ENCODE measurements at regions not wholly inside any gene's neighbourhood (a gene's known extent, or its start where the extent isn't known, plus 50 kb on each side); places are given as distances from the start of the nearest gene placed in this dataset.
"Not testable (repeated sequence)": the region's sequence is repeated elsewhere in the genome, so short reads cannot be mapped to it uniquely, and the experiment has no call there.

DNA sequence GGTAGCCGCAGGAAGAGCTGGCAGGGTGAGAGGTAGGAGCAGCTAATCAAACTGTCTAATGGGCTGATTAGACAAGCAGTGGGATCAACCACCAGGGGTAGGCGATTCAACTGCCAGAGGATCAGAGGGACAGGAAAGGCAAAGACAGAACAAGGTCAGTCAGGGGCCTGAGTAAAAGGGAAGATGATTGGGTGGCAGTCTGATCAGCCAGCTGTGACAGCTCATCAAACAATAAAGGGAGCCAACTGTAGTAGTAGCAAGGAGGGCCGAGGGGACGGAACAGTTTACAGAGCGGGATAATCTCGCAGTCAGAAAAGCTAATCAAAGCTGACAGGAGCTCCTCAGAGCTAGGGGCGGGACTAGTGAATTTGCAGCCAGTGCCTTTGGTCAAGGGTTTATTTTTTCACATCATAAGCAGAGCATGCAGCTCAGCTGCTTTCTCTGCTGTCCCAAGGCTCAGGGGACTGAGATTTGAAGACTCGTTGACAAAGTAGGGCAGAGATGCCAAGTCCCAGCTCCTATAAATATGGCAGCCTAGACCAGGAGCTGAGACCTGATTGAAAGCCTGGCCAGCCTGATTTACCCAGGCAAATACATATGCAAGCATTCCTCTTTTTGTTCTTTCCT lies 418.2 kb downstream of the GABRG2 start:
- no peak for DNase-seq (ENCODE audit: low spot score)

DNA sequence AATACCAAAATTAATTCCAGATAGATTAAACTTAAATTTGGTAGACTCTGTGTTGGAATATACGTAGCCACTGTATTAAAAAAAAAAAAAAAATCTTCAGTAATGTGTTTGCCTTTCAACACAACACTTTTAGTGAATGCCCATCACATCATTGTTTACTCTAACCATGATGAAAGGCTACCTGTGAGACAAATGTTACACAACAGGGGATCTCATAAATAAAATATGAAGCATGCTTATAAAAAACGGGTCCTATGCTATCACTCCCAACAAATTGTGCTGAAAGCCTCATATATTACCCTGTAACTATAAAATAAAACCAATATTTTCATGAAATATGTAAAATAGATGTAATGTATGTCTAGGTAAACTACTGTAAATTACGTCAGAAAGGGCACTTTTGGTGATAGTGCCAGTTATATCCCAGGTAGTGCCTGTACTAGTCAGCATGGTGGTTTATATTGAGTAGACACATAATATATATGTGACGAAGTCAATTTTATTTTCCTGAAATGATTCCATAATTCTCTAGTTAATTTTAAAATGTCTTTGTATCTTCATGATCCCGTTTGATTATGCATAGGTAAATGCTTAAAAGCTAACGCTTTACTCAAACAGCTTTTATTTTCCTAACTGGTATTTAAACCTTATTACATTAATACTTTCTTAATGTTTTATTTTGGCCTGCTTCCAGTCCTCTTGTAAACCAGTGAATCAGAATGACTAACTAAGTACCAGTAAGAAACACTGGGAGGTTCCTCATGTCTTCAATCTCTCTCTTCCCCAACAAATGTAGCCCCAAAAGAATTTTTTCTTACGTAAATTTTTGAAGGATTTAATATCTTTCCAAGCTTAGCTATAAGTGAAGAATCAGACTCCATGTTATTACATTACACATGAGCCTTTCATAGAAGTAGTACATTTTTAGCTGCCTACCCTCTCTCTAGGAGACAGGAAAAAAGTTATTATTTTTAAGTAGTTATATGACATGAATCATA lies 420.3 kb downstream of the GABRG2 start:
- no peak for DNase-seq (ENCODE audit: low spot score)

DNA sequence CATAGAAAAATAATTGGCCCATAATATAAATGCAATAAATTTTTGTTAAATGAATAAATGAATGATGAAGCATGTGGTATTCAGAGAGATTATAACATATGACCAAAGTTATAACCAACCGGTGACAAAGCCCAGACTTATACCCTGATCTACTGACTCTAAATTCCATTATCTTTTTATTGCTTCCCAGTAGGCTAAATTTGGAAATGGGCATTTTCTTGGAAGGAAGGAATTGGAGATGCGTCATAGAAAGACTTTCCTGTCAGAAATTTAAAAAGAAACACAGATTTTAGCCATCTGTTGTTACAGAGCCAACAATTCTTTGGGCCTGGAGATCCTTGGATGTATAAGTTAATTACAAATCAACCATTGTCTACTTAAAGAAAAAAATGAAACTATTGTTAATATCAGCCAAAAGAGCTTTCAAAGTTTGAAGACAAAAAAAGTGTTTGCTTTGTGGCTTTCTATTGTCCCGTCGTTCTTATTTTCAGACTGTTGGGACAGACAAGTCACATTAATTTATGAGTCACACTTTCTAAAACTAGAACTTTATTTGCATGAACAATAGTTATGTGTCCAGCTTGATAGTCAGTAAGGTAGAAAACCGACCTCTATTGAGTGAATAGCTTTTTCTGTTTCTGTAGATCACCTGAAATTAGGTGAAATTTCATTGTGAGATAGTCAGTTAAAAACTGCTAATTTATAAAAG lies 428.7 kb downstream of the GABRG2 start:
- no peak for DNase-seq (ENCODE audit: low spot score)

DNA sequence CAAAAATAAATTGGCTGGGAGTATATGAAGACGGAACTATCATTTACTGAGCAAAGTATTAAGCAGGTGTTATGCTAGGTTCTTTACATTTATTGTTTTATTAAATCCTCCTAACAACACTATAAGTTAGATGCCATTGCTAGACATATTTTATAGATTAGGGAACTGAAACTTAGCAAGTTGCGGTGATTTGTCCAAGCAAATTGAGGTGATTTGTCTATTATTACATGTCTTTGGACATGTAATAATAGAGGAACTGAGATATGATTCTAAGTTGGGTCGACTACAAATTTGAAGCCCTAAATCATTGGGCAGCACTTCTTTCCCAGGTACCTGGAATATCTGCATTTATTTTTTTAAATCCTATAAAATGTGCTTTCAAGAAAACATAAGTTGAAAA lies 429.9 kb downstream of the GABRG2 start:
- DNase-seq (ENCODE audit: low spot score), result no peak

DNA sequence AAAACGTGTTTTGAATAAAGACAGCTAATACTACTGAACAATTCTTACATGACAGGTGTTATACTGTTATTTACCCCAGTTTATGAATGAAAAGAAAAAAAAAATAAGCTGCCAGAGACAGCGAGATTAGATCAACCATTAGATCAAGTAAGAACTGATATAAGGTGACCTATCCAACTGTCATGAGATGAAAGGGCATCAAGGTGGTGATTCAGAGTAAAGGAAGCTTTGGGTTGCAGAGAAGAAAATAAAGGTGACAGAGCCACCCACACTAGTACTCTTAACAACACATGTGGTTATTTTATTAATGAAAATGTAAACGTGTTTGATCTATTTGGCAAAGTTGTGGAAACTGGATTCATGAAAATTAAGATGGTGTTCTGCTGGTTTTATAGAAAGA lies 435.2 kb downstream of the GABRG2 start:
- no peak for DNase-seq (ENCODE audit: low spot score)

DNA sequence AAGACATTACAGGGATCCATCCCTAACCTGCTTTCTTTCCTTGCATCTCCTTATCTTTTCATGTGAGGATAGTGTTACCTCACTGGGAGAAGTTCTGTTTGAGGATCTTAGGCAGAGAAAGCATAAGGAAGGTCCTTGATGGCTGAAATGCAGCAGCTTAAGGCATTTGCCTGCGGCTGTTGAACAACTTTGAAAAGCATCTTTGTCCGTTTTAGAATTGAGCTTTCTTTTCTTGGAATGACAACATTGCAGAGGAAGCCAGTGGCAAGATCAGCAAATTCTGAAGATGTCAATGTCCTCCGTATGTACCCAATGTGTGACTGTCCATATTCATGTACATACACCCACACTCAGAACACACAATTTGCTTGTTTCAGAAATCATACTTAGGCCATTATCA lies 436.2 kb downstream of the GABRG2 start:
- no peak for DNase-seq (ENCODE audit: low spot score)

DNA sequence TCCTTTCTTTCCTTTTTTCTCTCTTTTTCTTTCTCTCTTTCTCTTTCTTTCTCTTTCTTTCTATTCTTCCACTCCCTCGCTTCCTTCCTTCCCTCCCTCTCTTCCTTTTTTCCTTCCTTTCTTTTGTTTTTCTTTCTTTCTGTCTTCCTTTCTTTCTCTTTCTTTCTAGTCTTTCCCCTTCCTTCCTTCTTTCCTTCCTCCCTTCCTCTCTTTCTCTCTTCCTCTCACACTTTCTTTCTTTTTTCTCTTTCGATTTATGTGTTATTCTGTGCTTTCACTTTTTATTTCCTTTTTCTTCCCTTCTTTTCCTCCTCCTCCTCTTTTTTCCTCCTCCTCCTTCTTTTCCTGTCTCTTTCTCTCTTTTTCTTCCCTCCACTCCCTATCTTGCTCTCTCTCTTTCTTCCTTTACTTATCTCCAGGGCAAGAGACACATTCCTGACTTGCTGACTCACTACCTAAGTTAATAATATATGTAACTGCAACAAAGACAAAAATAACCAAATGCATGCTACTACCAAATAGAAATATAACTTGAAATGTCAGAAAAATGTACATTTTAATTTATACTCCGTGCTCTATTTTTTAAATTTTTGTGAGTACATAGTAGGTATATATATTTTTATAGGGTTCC lies 445.5 kb downstream of the GABRG2 start:
- no peak for DNase-seq (ENCODE audit: low spot score)

DNA sequence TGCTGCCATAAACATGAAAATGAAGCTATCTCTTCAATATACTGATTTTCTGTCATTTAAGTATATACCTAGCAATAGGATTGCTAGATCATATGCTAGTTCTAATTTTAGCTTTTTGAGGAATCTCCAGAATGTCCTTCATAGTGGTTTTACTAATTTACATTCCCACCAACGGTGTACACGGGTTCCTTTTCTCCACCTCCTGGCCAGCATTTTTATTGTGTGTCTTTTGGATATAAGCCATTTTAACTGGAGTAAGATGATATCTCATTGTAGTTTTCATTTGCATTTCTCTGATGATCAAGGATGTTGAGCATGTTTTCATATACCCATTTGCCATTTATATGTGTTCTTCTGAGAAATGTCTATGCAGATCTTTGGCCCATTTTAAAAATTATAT lies 446.5 kb downstream of the GABRG2 start:
- DNase-seq (ENCODE audit: low spot score), result no peak

DNA sequence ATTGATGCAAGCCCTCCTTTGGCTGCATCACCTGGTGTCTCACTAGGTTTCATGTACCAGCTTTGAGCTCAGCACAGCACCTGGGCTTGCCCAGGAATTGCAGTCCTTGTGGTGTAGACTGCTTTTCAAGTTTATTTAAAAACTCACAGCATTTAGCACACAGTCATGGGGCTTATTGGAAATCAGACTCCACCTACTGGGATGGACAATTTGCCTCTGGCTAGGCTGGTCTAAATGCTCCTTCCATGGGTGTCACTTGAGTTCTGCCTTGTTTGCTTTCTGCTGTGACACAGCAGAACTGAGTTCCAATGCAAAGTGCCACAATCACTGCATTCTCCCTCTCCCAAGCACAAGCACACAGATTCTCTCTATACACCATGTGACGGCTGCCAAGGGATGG lies 453.3 kb downstream of the GABRG2 start:
- no peak for DNase-seq (ENCODE audit: low spot score)

DNA sequence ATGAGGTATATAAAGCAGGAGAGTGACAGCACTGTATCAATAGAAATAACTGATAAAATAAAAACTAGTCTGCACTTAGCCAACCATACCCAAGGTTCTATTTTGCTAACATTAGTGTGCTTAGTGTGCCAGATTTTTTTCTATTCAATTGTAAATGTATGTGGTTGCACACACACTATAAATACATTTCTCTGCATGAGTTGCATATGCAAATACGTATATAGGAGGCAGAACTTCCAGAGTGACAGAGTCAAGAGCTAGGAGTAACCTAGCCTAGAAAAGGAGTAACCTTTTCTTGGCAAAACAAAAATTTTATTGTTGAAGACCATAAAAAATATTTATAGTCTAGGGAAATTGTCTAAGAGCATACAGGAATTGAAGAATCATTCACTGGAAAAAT lies 461.6 kb downstream of the GABRG2 start:
- no peak for DNase-seq (ENCODE audit: low spot score)

DNA sequence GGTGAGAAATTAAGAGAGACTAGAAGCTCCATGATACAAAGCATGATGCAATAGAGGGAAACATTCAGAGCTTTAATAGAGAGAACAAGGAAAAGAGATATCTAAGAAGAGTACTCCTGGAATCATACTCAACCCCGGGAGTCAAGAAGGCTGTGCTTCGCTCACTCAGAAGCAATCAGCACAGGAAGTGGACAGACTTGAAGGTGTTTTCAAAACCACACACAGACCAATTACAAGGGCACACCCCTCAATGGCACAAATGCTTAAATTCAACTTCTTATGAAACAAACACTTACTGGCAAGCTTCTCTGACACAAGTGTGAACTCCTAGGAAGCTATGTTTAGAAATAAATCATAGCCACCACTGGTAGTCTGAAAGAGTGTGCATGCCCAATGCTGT lies 462.3 kb downstream of the GABRG2 start:
- DNase-seq (ENCODE audit: low spot score), result no peak

DNA sequence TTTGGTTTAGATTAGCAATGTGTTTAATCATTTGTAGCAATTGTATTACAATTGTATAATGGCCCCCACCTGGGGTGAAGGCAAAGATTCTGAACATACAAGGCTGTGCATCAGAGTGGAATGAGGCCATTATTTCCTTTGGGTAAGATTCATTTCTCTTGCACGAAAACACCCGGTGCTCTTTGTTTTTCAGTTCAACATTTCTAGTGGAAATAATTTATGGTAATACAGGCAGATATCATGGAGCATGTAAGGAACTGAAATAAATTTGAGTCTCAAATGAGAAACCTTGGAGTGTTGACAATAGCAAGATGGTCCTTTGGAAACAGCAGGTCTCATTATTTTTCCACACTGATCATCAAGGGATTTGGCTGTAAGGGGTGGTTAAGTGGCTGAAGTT lies 475.9 kb downstream of the GABRG2 start:
- no peak for DNase-seq (ENCODE audit: low spot score)

DNA sequence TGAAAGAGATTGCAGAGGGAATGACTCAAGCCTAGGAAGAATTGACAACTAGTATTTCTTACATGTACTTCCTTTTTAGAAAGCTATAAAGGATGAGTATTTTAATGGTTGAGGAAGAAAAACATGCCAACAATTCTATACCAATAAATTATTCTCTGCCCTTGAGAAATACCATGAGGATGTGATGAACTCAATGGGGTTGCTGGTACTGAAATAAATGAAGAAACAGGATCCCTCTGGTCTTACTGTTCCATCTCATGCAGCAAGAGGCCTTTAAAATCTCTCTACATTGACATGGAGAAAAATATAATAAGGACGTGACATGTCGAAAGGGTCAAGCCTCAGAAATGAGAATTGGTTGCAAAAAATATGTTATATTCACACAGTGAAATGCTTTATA lies 477.3 kb downstream of the GABRG2 start:
- no peak for DNase-seq (ENCODE audit: low spot score)

DNA sequence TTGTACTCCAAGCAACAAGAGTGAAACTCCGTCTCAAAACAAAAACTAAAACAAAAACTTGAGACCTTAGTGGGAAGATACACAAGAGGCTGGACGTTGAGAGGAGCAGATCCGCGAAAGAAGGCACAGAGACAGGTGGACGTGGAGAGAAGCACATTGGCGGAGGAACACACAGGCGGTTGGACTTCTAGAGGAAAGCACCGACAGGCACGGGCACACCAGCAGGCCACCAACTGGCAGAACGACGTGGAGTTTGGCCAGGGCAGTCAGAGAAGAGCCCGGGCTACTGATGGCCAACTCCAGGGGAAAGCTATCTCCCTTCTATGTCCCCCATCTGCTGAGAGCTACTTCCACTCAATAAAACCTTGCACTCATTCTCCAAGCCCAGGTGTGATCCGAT lies 482.7 kb downstream of the GABRG2 start:
- no peak for DNase-seq (ENCODE audit: low spot score)

DNA sequence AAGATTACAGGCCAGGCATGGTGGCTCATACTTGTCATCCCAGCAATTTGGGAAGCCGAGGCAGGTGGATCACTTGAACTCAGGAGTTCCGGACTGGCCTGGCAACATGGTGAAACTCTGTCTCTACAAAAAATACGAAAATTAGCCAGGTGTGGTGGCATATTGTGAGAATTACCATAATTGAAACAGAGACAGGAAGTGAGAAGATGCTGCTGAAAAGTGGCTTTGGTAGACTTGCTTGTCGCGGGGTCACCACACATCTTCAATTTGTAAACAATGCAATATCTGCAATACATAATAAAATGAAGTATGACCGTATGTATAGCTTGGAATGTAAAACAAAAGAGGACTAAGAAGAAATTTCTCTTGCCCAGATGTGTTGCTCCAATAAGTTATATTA lies 490.5 kb downstream of the GABRG2 start:
- no peak for DNase-seq (ENCODE audit: low spot score)

DNA sequence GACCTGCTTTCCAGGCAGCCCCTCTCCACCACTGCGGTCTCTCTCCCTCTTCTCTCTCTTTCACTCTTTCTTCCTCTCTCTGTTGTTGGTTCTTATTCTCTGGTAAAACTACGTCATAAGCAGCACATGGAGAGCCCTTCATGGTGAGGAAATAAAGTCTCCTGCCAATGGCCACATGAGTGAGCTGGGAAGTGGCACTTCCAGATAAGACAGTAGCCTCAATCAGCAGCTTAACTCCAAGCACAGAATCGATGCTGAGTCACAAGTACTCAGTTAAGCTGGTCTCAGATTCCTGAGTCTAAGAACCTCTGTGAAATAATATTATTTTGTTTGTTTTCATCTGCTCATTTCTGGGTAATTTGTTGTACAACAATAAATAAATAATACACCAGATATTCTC lies 500.1 kb downstream of the GABRG2 start:
- no peak for DNase-seq (ENCODE audit: low spot score)

DNA sequence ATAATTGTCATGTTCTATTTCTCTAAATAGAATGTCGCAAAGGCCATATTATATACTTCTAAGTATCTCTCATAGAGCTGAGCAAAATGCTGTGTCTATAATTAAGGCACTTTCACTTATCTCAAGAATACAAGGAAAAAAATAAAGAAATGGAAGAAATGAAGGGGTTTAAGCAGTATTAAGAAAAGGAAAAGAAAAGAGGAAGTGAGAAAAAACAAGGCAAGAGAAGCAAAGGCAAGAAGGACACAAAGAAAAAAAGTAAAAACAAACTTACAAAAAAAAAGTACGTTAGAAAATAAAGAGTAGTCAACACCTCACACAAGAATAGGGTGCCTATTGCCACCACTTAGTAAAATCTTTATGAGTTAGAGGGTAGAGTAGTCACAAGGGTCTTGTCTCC lies 506.2 kb downstream of the GABRG2 start:
- DNase-seq (ENCODE audit: low spot score), result no peak

DNA sequence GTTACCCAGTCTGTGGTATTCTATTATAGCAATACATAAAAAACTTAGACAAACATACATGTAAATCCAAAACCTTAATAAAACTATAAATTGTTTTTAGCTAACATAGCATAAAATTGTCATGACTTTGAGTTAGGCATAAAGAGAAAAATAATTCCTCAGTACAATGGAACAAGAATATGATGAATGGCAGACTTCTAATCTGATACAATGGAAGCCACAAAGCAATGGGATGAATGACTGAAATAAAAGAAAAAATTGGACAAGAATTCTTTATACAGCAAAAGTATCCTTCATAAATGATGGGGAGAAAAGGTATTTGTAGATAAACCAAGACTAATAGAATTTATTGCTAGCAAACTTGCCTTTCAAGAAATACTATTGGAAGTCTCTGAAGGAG lies 524.2 kb downstream of the GABRG2 start:
- no peak for DNase-seq (ENCODE audit: low spot score)

DNA sequence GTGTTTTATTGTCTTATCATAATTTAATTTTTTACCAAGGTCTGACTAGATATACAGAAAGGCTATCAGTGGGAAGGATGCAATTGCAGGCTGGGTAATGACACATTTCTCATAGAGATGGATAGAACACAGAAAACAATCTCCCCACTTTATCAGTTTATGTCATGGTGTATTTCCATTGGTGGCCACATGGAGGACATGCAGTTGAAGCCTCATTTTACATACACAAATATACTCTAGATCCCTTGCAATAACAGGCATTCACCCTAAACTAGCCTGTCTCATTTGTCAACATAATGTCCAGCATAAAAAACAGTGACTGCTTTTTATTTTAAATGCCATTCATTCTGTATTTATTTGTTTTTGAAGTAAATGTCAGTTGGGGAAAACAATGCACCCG lies 526.3 kb downstream of the GABRG2 start:
- DNase-seq (ENCODE audit: low spot score), result no peak

DNA sequence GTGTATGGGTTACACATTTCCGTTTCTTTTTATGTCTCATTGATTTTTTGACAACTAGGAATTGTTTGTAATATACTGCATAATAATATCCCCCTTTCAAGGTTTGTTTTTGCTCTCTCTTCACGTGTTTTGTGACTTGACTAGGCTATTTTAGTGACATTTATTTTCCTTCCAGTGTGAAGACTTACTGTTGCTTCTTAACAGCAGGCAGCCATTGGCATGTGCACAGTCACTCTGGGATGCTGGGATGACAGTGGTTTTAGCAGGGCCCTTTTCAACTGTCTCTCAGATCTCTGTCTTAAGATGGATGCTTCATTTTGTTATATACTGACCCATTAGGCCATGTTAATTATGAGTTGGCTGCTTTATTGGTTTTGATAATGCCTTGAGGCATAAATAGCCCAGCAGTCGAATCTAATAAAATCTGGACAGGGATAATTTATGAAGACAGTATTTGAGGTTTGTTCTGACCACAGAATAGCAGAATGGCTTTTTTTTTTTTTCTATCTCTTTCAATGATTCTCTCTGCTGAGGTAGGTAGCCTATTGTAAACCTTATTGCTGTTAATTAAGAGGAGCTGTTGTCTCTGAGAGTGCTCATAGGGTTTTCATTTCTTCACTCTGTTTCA lies 536.0 kb downstream of the GABRG2 start:
- no peak for DNase-seq (ENCODE audit: low spot score)

DNA sequence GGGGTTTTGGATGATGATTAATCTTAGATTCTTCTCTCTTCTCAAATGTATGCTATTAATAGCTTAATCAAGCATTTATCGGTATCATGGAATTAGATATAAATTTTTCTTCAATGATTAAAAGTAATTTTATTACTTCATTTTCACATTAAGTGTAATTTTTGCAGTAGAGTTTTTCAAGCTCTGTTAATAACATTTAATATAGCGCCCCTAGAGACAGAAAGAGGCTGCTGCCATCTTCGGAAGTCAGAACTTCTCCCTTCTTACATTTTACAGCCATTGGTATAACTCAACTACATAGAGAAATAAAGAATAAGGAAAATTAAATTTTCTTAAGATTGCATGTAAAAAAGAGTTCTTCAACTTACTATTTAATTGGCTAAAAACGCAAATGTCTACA lies 540.3 kb downstream of the GABRG2 start:
- DNase-seq (ENCODE audit: low spot score), result no peak

DNA sequence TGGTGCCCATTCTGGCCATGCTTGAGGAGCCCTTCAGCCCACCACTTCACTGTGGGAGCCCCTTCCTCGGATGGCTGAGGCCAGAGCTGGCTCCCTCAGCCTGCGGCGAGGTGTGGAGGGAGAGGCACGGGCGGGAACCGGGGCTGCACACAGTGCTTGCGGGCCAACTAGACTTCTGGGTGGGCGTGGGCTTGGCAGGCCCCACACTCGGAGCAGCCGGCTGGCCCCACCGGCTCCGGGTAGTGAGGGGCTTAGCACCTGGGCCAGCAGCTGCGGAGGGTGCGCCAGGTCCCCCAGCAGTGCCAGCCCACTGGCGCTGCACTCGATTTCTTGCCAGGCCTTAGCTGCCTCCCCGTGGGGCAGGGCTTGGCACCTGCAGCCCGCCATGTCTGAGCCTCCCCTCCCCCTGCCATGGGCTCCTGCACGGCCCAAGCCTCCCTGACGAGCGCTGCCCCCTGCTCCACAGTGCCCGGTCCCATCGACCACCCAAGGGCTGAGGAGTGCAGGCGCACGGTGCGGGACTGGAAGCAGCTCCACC lies 554.2 kb downstream of the GABRG2 start:
- not testable (repeated sequence) for DNase-seq (ENCODE audit: low spot score)
